HepG2 (cell line): ENCODE measurements at regions not wholly inside any gene's neighbourhood (a gene's known extent, or its start where the extent isn't known, plus 50 kb on each side); places are given as distances from the start of the nearest gene placed in this dataset.

Source experiments
- ATAC-seq: fragments of 200-7000 bp; cut with Tn5 transposase; 3 replicates; pipeline ENCODE4 v1.9.1; 2020; ENCODE audit warnings: mild to moderate bottlenecking, moderate library complexity
- BruUV-seq: library from RNA; stranded (reverse); fragments of 400-500 nt; replicated peaks from 2 replicates; lab custom pipeline; 2021; lab: Mats Ljungman, UMichigan
- CTCF ChIA-PET: fragments of 300-600 bp; formaldehyde crosslinking; extraction: SDS; loops from one replicate; lab custom pipeline; 2021; ENCODE audit warnings: low total read pairs, inconsistent platforms, low intra/inter-chr PET ratio; lab: Yijun Ruan, JAX
- POLR2A ChIA-PET: fragments of 350-600 bp; sonication (Branson Sonifier 250); formaldehyde crosslinking; loops from one replicate; lab custom pipeline; 2020; ENCODE audit warnings: antibody characterized with exemption, inconsistent platforms; lab: Yijun Ruan, JAX
- DNase-seq: peaks from one replicate; pipeline ENCODE4 v3.0.0-alpha.2; 2015; ENCODE audit warnings: low spot score
- FAIRE-seq: peaks from 3 replicates; lab custom pipeline; 2011; peaks lifted over from hg19 to GRCh38; lab: Jason Lieb, UNC
- H2AFZ ChIP-seq: one replicate; pipeline ENCODE4 v1.6.1; 2011; ENCODE audit warnings: low read length, inconsistent platforms
- H3K27ac ChIP-seq: fragments of 300-600 bp; 3 replicates; pipeline ENCODE4 v1.8.0; 2011; ENCODE audit warnings: mixed run types, mild to moderate bottlenecking, mixed read lengths, low read length, inconsistent platforms; ENCODE audit not compliant: insufficient read depth; ENCODE audit errors: extremely low read length
- H3K27me3 ChIP-seq, 2 experiments: fragments of 200-600 bp in 1 of 2; 2 replicates in 1 of 2; 3 replicates in 1 of 2; pipeline versions ENCODE4 v1.6.0 to v1.8.0; 2011; ENCODE audit warnings: low read length in 2 of 2, mild to moderate bottlenecking in 2 of 2, moderate library complexity in 2 of 2, inconsistent platforms in 1 of 2; ENCODE audit not compliant: insufficient read depth in 2 of 2, control insufficient read depth in 1 of 2
- H3K36me3 ChIP-seq, 2 experiments: fragments of 200-600 bp in 1 of 2; replicated peaks in 1 of 2; 2 replicates in 1 of 2; 3 replicates in 1 of 2; pipeline versions ENCODE4 v1.5.1 to v1.8.0; 2011; ENCODE audit warnings: low read length in 2 of 2, inconsistent platforms in 1 of 2; ENCODE audit not compliant: insufficient read depth in 2 of 2, control insufficient read depth in 1 of 2
- H3K4me1 ChIP-seq: 2 replicates; pipeline ENCODE4 v1.5.1; 2012; ENCODE audit warnings: low read length, inconsistent platforms; ENCODE audit not compliant: insufficient read depth
- H3K4me2 ChIP-seq: 2 replicates; pipeline ENCODE4 v1.6.0; 2011; ENCODE audit warnings: low read depth, low read length, inconsistent platforms
- H3K4me3 ChIP-seq, 3 experiments: fragments of 200-600 bp in 1 of 3; sonication (generic), shearing (Covaris generic) in 1 of 3; replicated peaks in 1 of 3; 2 replicates each; pipeline ENCODE4 v1.5.1; 2011 to 2016; ENCODE audit warnings: low read length in 3 of 3, inconsistent platforms in 2 of 3, low read depth in 2 of 3, mild to moderate bottlenecking in 2 of 3, control low read depth in 1 of 3, mixed read lengths in 1 of 3; ENCODE audit not compliant: insufficient read depth in 1 of 3
- H3K79me2 ChIP-seq: one replicate; pipeline ENCODE4 v1.6.1; 2011; ENCODE audit warnings: low read length, inconsistent platforms; ENCODE audit not compliant: insufficient read depth
- H3K9ac ChIP-seq: 2 replicates; pipeline ENCODE4 v1.6.0; 2011; ENCODE audit warnings: mild to moderate bottlenecking, low read depth, low read length, inconsistent platforms; ENCODE audit not compliant: insufficient read depth
- H3K9me3 ChIP-seq: 2 replicates; pipeline ENCODE4 v1.5.1; 2012; ENCODE audit warnings: mild to moderate bottlenecking, low read length
- H4K20me1 ChIP-seq: 2 replicates; pipeline ENCODE4 v1.6.0; 2011; ENCODE audit warnings: inconsistent platforms, mild to moderate bottlenecking, low read length, moderate library complexity; ENCODE audit not compliant: insufficient read depth
- JUN ChIP-seq: sonication (generic); formaldehyde crosslinking; IDR thresholded peaks from 2 replicates; pipeline ENCODE4 v1.4.0; 2020; ENCODE audit warnings: mild to moderate bottlenecking, missing genetic modification reagents
- LRRFIP1 ChIP-seq: sonication (generic); formaldehyde crosslinking; conservative IDR thresholded peaks from 2 replicates; pipeline ENCODE4 v1.4.0; 2020; ENCODE audit warnings: missing genetic modification reagents
- ZBTB10 ChIP-seq: sonication (generic); formaldehyde crosslinking; IDR thresholded peaks from 2 replicates; pipeline ENCODE4 v1.4.0; 2020; ENCODE audit warnings: missing genetic modification reagents, borderline replicate concordance
- ZFP82 ChIP-seq: sonication (generic); formaldehyde crosslinking; IDR thresholded peaks from 2 replicates; pipeline ENCODE4 v1.5.1; 2020; ENCODE audit warnings: mild to moderate bottlenecking, missing genetic modification reagents, borderline replicate concordance
- ZFP91 ChIP-seq: sonication (generic); formaldehyde crosslinking; IDR thresholded peaks from 2 replicates; pipeline ENCODE4 v1.9.0; 2022; ENCODE audit warnings: missing genetic modification reagents, mild to moderate bottlenecking, borderline replicate concordance
- ZNF333 ChIP-seq: sonication (generic); formaldehyde crosslinking; IDR thresholded peaks from 2 replicates; pipeline ENCODE4 v1.4.0; 2020; ENCODE audit warnings: mild to moderate bottlenecking, missing genetic modification reagents, borderline replicate concordance
- ZNF362 ChIP-seq: sonication (generic); formaldehyde crosslinking; IDR thresholded peaks from 2 replicates; pipeline ENCODE4 v1.4.0; 2020; ENCODE audit warnings: missing genetic modification reagents, mild to moderate bottlenecking, borderline replicate concordance
- ZNF441 ChIP-seq: sonication (generic); formaldehyde crosslinking; IDR thresholded peaks from 2 replicates; pipeline ENCODE4 v1.7.0; 2021; ENCODE audit warnings: missing genetic modification reagents, borderline replicate concordance
- ZNF605 ChIP-seq: sonication (generic); formaldehyde crosslinking; IDR thresholded peaks from 2 replicates; pipeline ENCODE4 v1.8.0; 2022; ENCODE audit warnings: mild to moderate bottlenecking, missing genetic modification reagents
- ZNF746 ChIP-seq: sonication (generic); formaldehyde crosslinking; IDR thresholded peaks from 2 replicates; pipeline ENCODE4 v1.8.0; 2022; ENCODE audit warnings: mild to moderate bottlenecking, missing genetic modification reagents
- ZNF775 ChIP-seq: sonication (generic); formaldehyde crosslinking; IDR thresholded peaks from 2 replicates; pipeline ENCODE4 v1.4.0; 2020; ENCODE audit warnings: missing genetic modification reagents, mild to moderate bottlenecking, moderate library complexity, borderline replicate concordance
- ZNF841 ChIP-seq: sonication (generic); formaldehyde crosslinking; IDR thresholded peaks from 2 replicates; pipeline ENCODE4 v1.8.1; 2023; ENCODE audit warnings: missing genetic modification reagents, borderline replicate concordance
- WGBS: methylation state at CpG from one replicate; pipeline ENCODE4 v1.1.6; 2017; ENCODE audit warnings: low lambda C conversion rate; 5-methylcytosine and 5-hydroxymethylcytosine counted together
- in situ Hi-C: cut with HindIII; loops from 2 replicates; pipeline ENCODE4 v1.10.0; 2017; ENCODE audit warnings: low pct_unique_long_range_greater_than_20kb; ENCODE audit not compliant: extremely low pct_ligation_motif_present
- intact Hi-C: fragments of 100-400 bp; cut with micrococcal nuclease; formaldehyde crosslinking; loops from one replicate; pipeline ENCODE4 v1.10.0; 2022; ENCODE audit not compliant: unreplicated experiment

- Histone ChIP-seq H3K27ac (no peak overlapping the region), H3K9ac (no peak overlapping the region), H3K4me1 (no peaks in the 10 kb centered on the region), H3K9me3 (peaks cover 73% of the 10 kb centered on the region), H3K4me2 (no peak overlapping the region), H4K20me1 (no peaks in the 10 kb centered on the region), H3K36me3 (no peaks in the 10 kb centered on the region), H3K4me3 (no peak overlapping the region), H2AFZ (no peak overlapping the region), H3K79me2 (no peaks in the 10 kb centered on the region), H3K27me3 (no peaks in the 10 kb centered on the region)
- in situ Hi-C loops, result no loop called here
- ATAC-seq, result no peak
- CTCF ChIA-PET, result no interaction called here
- intact Hi-C loops, result no loop called here
- BruUV-seq, result no TSS peak
- TF ChIP-seq ZNF441 (CRISPR knock-in tag), result no peak
- no peak for TF ChIP-seq ZNF841 (CRISPR knock-in tag)
- TF ChIP-seq ZNF362 (CRISPR knock-in tag), result no peak
- TF ChIP-seq JUN (CRISPR knock-in tag), result no peak
- no peak for TF ChIP-seq ZFP82 (CRISPR knock-in tag)
- TF ChIP-seq ZBTB10 (CRISPR knock-in tag), result no peak
- TF ChIP-seq ZNF605 (CRISPR knock-in tag), result no peak
- no peak for TF ChIP-seq ZNF775 (CRISPR knock-in tag)
- TF ChIP-seq ZNF333 (CRISPR knock-in tag), result no peak
- no peak for TF ChIP-seq ZFP91
- TF ChIP-seq LRRFIP1 (CRISPR knock-in tag), result no peak
- TF ChIP-seq ZNF746, result no peak
- WGBS, result 12% methylated on average over 2 of the region's 2 CpGs
- POLR2A ChIA-PET, result no interaction called here
- FAIRE-seq, result no peak
- DNase-seq, result no peak
Measured at GRCh38 chr20:39799366-39799965, 837.3 kb downstream of the DHX35 start.
